HG03045 (cell line): ENCODE measurements at regions not wholly inside any gene's neighbourhood (a gene's known extent, or its start where the extent isn't known, plus 50 kb on each side); places are given as distances from the start of the nearest gene placed in this dataset.
"Not testable (repeated sequence)": the region's sequence is repeated elsewhere in the genome, so short reads cannot be mapped to it uniquely, and the experiment has no call there.

Source experiments
- ATAC-seq: cut with Tn5 transposase; IDR thresholded peaks from one replicate; pipeline ENCODE4 v1.9.1; 2021; ENCODE audit warnings: mild to moderate bottlenecking, moderate library complexity; ENCODE audit not compliant: unreplicated experiment

- no peak for ATAC-seq
Measured at GRCh38 chr2:52345676-52346075, 1313.7 kb upstream of the NRXN1 start.

GRCh38 chr2:52345082-52345481 is 1313.2 kb upstream of the NRXN1 start:
- no peak for ATAC-seq

GRCh38 chr2:52343706-52344266 is 1311.9 kb upstream of the NRXN1 start:
- no peak for ATAC-seq

- no peak for ATAC-seq
Measured at GRCh38 chr2:52343010-52343409, 1311.1 kb upstream of the NRXN1 start.

GRCh38 chr2:52342458-52342857 is 1310.5 kb upstream of the NRXN1 start:
- ATAC-seq, result no peak

GRCh38 chr2:52341732-52342131 is 1309.8 kb upstream of the NRXN1 start:
- ATAC-seq, result no peak

- no peak for ATAC-seq
Measured at GRCh38 chr2:52340171-52340570, 1308.2 kb upstream of the NRXN1 start.

GRCh38 chr2:52337786-52338185 is 1305.9 kb upstream of the NRXN1 start:
- not testable (repeated sequence) for ATAC-seq

- ATAC-seq, result no peak
Measured at GRCh38 chr2:52336951-52337350, 1305.0 kb upstream of the NRXN1 start.

GRCh38 chr2:52335727-52336126 is 1303.8 kb upstream of the NRXN1 start:
- ATAC-seq, result no peak

- no peak for ATAC-seq
Measured at GRCh38 chr2:52334185-52334584, 1302.3 kb upstream of the NRXN1 start.

- ATAC-seq, result no peak
Measured at GRCh38 chr2:52327641-52328040, 1295.7 kb upstream of the NRXN1 start.

GRCh38 chr2:52314231-52314630 is 1282.3 kb upstream of the NRXN1 start:
- ATAC-seq, result no peak

GRCh38 chr2:52312486-52312885 is 1280.6 kb upstream of the NRXN1 start:
- no peak for ATAC-seq

- no peak for ATAC-seq
Measured at GRCh38 chr2:52311862-52312261, 1279.9 kb upstream of the NRXN1 start.

- no peak for ATAC-seq
Measured at GRCh38 chr2:52308156-52308555, 1276.2 kb upstream of the NRXN1 start.

- no peak for ATAC-seq
Measured at GRCh38 chr2:52294628-52295027, 1262.7 kb upstream of the NRXN1 start.

- ATAC-seq, result no peak
Measured at GRCh38 chr2:52292801-52293200, 1260.9 kb upstream of the NRXN1 start.

- no peak for ATAC-seq
Measured at GRCh38 chr2:52289741-52290140, 1257.8 kb upstream of the NRXN1 start.

- ATAC-seq, result no peak
Measured at GRCh38 chr2:52288596-52288995, 1256.7 kb upstream of the NRXN1 start.

GRCh38 chr2:52269696-52270485 is 1238.0 kb upstream of the NRXN1 start:
- no peak for ATAC-seq

GRCh38 chr2:52264911-52265310 is 1233.0 kb upstream of the NRXN1 start:
- ATAC-seq, result no peak

- no peak for ATAC-seq
Measured at GRCh38 chr2:52264488-52264887, 1232.6 kb upstream of the NRXN1 start.
